GM23248 (cell line): ENCODE measurements at regions not wholly inside any gene's neighbourhood (a gene's known extent, or its start where the extent isn't known, plus 50 kb on each side); places are given as distances from the start of the nearest gene placed in this dataset.

ENCODE experiments used
- DNase-seq: peaks from one replicate; pipeline ENCODE4 v3.0.0-alpha.2; 2015
- H2AFZ ChIP-seq: fragments of 200-600 bp; sonication (generic); 2 replicates; pipeline ENCODE4 v1.6.1; 2016; ENCODE audit warnings: antibody characterized with exemption
- H3F3A ChIP-seq: fragments of 200-600 bp; sonication (generic); 2 replicates; pipeline ENCODE4 v1.6.1; 2016; ENCODE audit warnings: mild to moderate bottlenecking, antibody characterized with exemption, mixed run types; ENCODE audit not compliant: insufficient read depth
- H3K27ac ChIP-seq: fragments of 200-600 bp; sonication (generic); 2 replicates; pipeline ENCODE4 v1.5.1; 2016; ENCODE audit warnings: mild to moderate bottlenecking
- H3K27me3 ChIP-seq: fragments of 200-600 bp; sonication (generic); replicated peaks from 2 replicates; pipeline ENCODE4 v1.6.1; 2016; ENCODE audit warnings: mild to moderate bottlenecking; ENCODE audit not compliant: insufficient read depth
- H3K36me3 ChIP-seq: fragments of 200-600 bp; sonication (generic); 2 replicates; pipeline ENCODE4 v1.6.1; 2016; ENCODE audit warnings: low read depth, mild to moderate bottlenecking
- H3K4me1 ChIP-seq: fragments of 200-600 bp; sonication (generic); 2 replicates; pipeline ENCODE4 v1.6.1; 2016; ENCODE audit warnings: mild to moderate bottlenecking; ENCODE audit not compliant: insufficient read depth
- H3K4me2 ChIP-seq: fragments of 200-600 bp; sonication (generic); one replicate; pipeline ENCODE4 v1.6.1; 2016; ENCODE audit warnings: mild to moderate bottlenecking; ENCODE audit not compliant: unreplicated experiment
- H3K4me3 ChIP-seq: fragments of 200-600 bp; sonication (generic); 2 replicates; pipeline ENCODE4 v1.5.1; 2016; ENCODE audit warnings: mild to moderate bottlenecking
- H3K79me2 ChIP-seq: fragments of 200-600 bp; sonication (generic); 2 replicates; pipeline ENCODE4 v1.6.1; 2016; ENCODE audit warnings: mild to moderate bottlenecking; ENCODE audit not compliant: insufficient read depth
- H3K9ac ChIP-seq: fragments of 200-600 bp; sonication (generic); 2 replicates; pipeline ENCODE4 v1.6.1; 2016; ENCODE audit warnings: mild to moderate bottlenecking
- H3K9me2 ChIP-seq: fragments of 200-600 bp; sonication (generic); 2 replicates; pipeline ENCODE4 v1.6.1; 2016; ENCODE audit warnings: mixed run types, mild to moderate bottlenecking, moderate library complexity; ENCODE audit not compliant: insufficient read depth
- H3K9me3 ChIP-seq: fragments of 200-600 bp; sonication (generic); one replicate; pipeline ENCODE4 v1.6.1; 2017; ENCODE audit warnings: low read depth
- H4K20me1 ChIP-seq: fragments of 200-600 bp; sonication (generic); 2 replicates; pipeline ENCODE4 v1.6.0; 2016; ENCODE audit not compliant: insufficient read depth
- EZH2 ChIP-seq: fragments of 200-600 bp; sonication (generic); IDR thresholded peaks from 2 replicates; pipeline ENCODE4 v1.6.1; 2018; ENCODE audit warnings: antibody characterized with exemption, mild to moderate bottlenecking; ENCODE audit not compliant: insufficient read depth, poor library complexity, severe bottlenecking
- EZH2phosphoT487 ChIP-seq: fragments of 200-600 bp; sonication (generic); IDR thresholded peaks from 2 replicates; pipeline ENCODE4 v1.6.1; 2018; ENCODE audit warnings: antibody characterized with exemption, moderate library complexity, mild to moderate bottlenecking, low read depth; ENCODE audit not compliant: insufficient read depth
- WGBS, 2 experiments: methylation state at CpG; one replicate each; pipeline ENCODE4 v1.1.6; 2015 to 2017; ENCODE audit warnings: low lambda C conversion rate in 2 of 2, low coverage in 1 of 2; ENCODE audit errors: missing lambda C conversion rate in 2 of 2; 5-methylcytosine and 5-hydroxymethylcytosine counted together
- in situ Hi-C: fragments of 300-500 bp; cut with MboI; formaldehyde crosslinking; loops from 2 replicates; pipeline ENCODE4 v1.15.0; 2020

GRCh38 chr16:51996516-51996915 is 550.4 kb downstream of the TOX3 start:
- TF ChIP-seq EZH2phosphoT487, result no peak
- no peak for TF ChIP-seq EZH2

GRCh38 chr16:51994597-51994996 is 552.3 kb downstream of the TOX3 start:
- Histone ChIP-seq H3K36me3 (no peaks in the 10 kb centered on the region), H3K4me1 (no peaks in the 10 kb centered on the region), H3K4me2 (no peak overlapping the region), H3K9me2 (no peaks in the 10 kb centered on the region), H3K27ac (no peak overlapping the region), H3K4me3 (no peak overlapping the region), H2AFZ (no peak overlapping the region), H3F3A (no peaks in the 10 kb centered on the region), H3K27me3 (no peaks in the 10 kb centered on the region), H3K79me2 (no peaks in the 10 kb centered on the region), H3K9me3 (no peaks in the 10 kb centered on the region), H3K9ac (no peak overlapping the region), H4K20me1 (no peaks in the 10 kb centered on the region)
- WGBS, 2 experiments, result 8 to 16% methylated on average over 8 of the region's 8 CpGs
- no peak for TF ChIP-seq EZH2phosphoT487
- no peak for TF ChIP-seq EZH2
- DNase-seq, result peak; percentile 24
- in situ Hi-C loops, result no loop called here

More at GRCh38 chr16:51996516-51996915, 550.4 kb downstream of the TOX3 start:
- no peaks in the 10 kb centered on the region for H3F3A ChIP-seq
- H2AFZ ChIP-seq, result no peak overlapping the region
- H4K20me1 ChIP-seq, result no peaks in the 10 kb centered on the region
- H3K9me2 ChIP-seq, result no peaks in the 10 kb centered on the region
- no peaks in the 10 kb centered on the region for H3K79me2 ChIP-seq
- no peak overlapping the region for H3K27ac ChIP-seq
- no peaks in the 10 kb centered on the region for H3K4me1 ChIP-seq
- no peak overlapping the region for H3K9ac ChIP-seq
- no peaks in the 10 kb centered on the region for H3K36me3 ChIP-seq
- in situ Hi-C loops, result no loop called here
- no peak overlapping the region for H3K4me3 ChIP-seq
- H3K9me3 ChIP-seq, result no peaks in the 10 kb centered on the region
- WGBS, 2 experiments, result 20 to 29% methylated on average over 3 of the region's 3 CpGs
- H3K27me3 ChIP-seq, result no peaks in the 10 kb centered on the region
- H3K4me2 ChIP-seq, result no peak overlapping the region
- no peak for DNase-seq

GRCh38 chr16:51989637-51990230 is 557.2 kb downstream of the TOX3 start:
- Histone ChIP-seq H4K20me1 (no peaks in the 10 kb centered on the region), H3K4me3 (no peak overlapping the region), H3K27ac (no peak overlapping the region), H3K27me3 (no peaks in the 10 kb centered on the region), H3K9me3 (no peaks in the 10 kb centered on the region), H3K4me1 (no peaks in the 10 kb centered on the region), H3K9me2 (no peaks in the 10 kb centered on the region), H3K36me3 (no peaks in the 10 kb centered on the region), H2AFZ (no peak overlapping the region), H3F3A (no peaks in the 10 kb centered on the region), H3K4me2 (no peak overlapping the region), H3K9ac (no peak overlapping the region), H3K79me2 (no peaks in the 10 kb centered on the region)
- 7% methylated on average over 6 of the region's 6 CpGs for WGBS, 2 experiments
- DNase-seq, result no peak
- no peak for TF ChIP-seq EZH2phosphoT487
- in situ Hi-C loops, result loop anchor here (10.0 kb wide), 1 partner anchor 175 kb away; no protein-coding TSS in a partner anchor

GRCh38 chr16:51988977-51989376 is 558.0 kb downstream of the TOX3 start:
- no peaks in the 10 kb centered on the region for H4K20me1 ChIP-seq
- no peak overlapping the region for H2AFZ ChIP-seq
- DNase-seq, result no peak
- H3K36me3 ChIP-seq, result no peaks in the 10 kb centered on the region
- no peaks in the 10 kb centered on the region for H3F3A ChIP-seq
- H3K9me3 ChIP-seq, result no peaks in the 10 kb centered on the region
- H3K27ac ChIP-seq, result no peak overlapping the region
- H3K79me2 ChIP-seq, result no peaks in the 10 kb centered on the region
- no peak overlapping the region for H3K9ac ChIP-seq
- in situ Hi-C loops, result loop anchor here (10.0 kb wide), 1 partner anchor 174 kb away; no protein-coding TSS in a partner anchor
- no peaks in the 10 kb centered on the region for H3K9me2 ChIP-seq
- no peaks in the 10 kb centered on the region for H3K4me1 ChIP-seq
- H3K4me3 ChIP-seq, result no peak overlapping the region
- TF ChIP-seq EZH2phosphoT487 (no peak), EZH2 (no peak)
- no peak overlapping the region for H3K4me2 ChIP-seq
- H3K27me3 ChIP-seq, result no peaks in the 10 kb centered on the region

GRCh38 chr16:51987519-51987918 is 559.4 kb downstream of the TOX3 start:
- no peaks in the 10 kb centered on the region for H3K4me1 ChIP-seq
- no peaks in the 10 kb centered on the region for H3K9me3 ChIP-seq
- WGBS, 2 experiments, result 41 to 54% methylated on average over 1 of the region's 1 CpG
- no peak overlapping the region for H3K4me3 ChIP-seq
- H3K27me3 ChIP-seq, result no peaks in the 10 kb centered on the region
- no peaks in the 10 kb centered on the region for H3K36me3 ChIP-seq
- in situ Hi-C loops, result loop anchor here (10.0 kb wide), 1 partner anchor 173 kb away; no protein-coding TSS in a partner anchor
- no peak overlapping the region for H3K4me2 ChIP-seq
- no peak for TF ChIP-seq EZH2
- no peak for TF ChIP-seq EZH2phosphoT487
- H3K9me2 ChIP-seq, result no peaks in the 10 kb centered on the region
- no peaks in the 10 kb centered on the region for H4K20me1 ChIP-seq
- no peak overlapping the region for H3K9ac ChIP-seq
- DNase-seq, result no peak
- no peak overlapping the region for H3K27ac ChIP-seq
- no peak overlapping the region for H2AFZ ChIP-seq
- H3K79me2 ChIP-seq, result no peaks in the 10 kb centered on the region
- H3F3A ChIP-seq, result no peaks in the 10 kb centered on the region
